ENCODE measurements at regions not wholly inside any gene's neighbourhood (a gene's known extent, or its start where the extent isn't known, plus 50 kb on each side); places are given as distances from the start of the nearest gene placed in this dataset.

GRCh38 chr5:29720954-29721353 lies 1472.5 kb upstream of the CDH6 start:
- intact Hi-C loops (cut with micrococcal nuclease), result no loop called here
- Histone ChIP-seq H3K36me3 (no peaks in the 10 kb centered on the region), H3K27ac (replicated peaks) (no peak overlapping the region), H3K4me3 (no peak overlapping the region), H3K4me1 (no peaks in the 10 kb centered on the region), H3K27me3 (ENCODE audit: low read depth) (no peaks in the 10 kb centered on the region), H3K9me3 (replicated peaks) (no peaks in the 10 kb centered on the region)
- TF ChIP-seq CTCF (IDR thresholded peaks at IDR 0.05; ENCODE audit: borderline replicate concordance), result no peak
- DNase-seq, result no peak

- TF ChIP-seq CTCF (IDR thresholded peaks at IDR 0.05; ENCODE audit: borderline replicate concordance), result no peak
- intact Hi-C loops (cut with micrococcal nuclease), result no loop called here
- no peak overlapping the region for H3K4me3 ChIP-seq
- H3K27me3 ChIP-seq (ENCODE audit: low read depth), result no peaks in the 10 kb centered on the region
- no peaks in the 10 kb centered on the region for H3K4me1 ChIP-seq
- no peak for DNase-seq
- H3K9me3 ChIP-seq (replicated peaks), result no peaks in the 10 kb centered on the region
- no peak overlapping the region for H3K27ac ChIP-seq (replicated peaks)
- no peaks in the 10 kb centered on the region for H3K36me3 ChIP-seq
Observed at GRCh38 chr5:29719171-29719570, 1474.3 kb upstream of the CDH6 start.

- no peaks in the 10 kb centered on the region for H3K36me3 ChIP-seq
- intact Hi-C loops (cut with micrococcal nuclease), result no loop called here
- no peaks in the 10 kb centered on the region for H3K4me1 ChIP-seq
- H3K9me3 ChIP-seq (replicated peaks), result peaks cover 21% of the 10 kb centered on the region
- H3K27ac ChIP-seq (replicated peaks), result no peak overlapping the region
- no peaks in the 10 kb centered on the region for H3K27me3 ChIP-seq (ENCODE audit: low read depth)
- H3K4me3 ChIP-seq, result no peak overlapping the region
- no peak for TF ChIP-seq CTCF (IDR thresholded peaks at IDR 0.05; ENCODE audit: borderline replicate concordance)
- DNase-seq, result no peak
Observed at GRCh38 chr5:29715167-29715566, 1478.3 kb upstream of the CDH6 start.

GRCh38 chr5:29702875-29703274 lies 1490.6 kb upstream of the CDH6 start:
- no peaks in the 10 kb centered on the region for H3K36me3 ChIP-seq
- intact Hi-C loops (cut with micrococcal nuclease), result no loop called here
- peaks cover 18% of the 10 kb centered on the region for H3K9me3 ChIP-seq (replicated peaks)
- DNase-seq, result no peak
- H3K4me1 ChIP-seq, result no peaks in the 10 kb centered on the region
- TF ChIP-seq CTCF (IDR thresholded peaks at IDR 0.05; ENCODE audit: borderline replicate concordance), result no peak
- H3K27ac ChIP-seq (replicated peaks), result no peak overlapping the region
- no peak overlapping the region for H3K4me3 ChIP-seq
- H3K27me3 ChIP-seq (ENCODE audit: low read depth), result no peaks in the 10 kb centered on the region

- Histone ChIP-seq H3K36me3 (no peaks in the 10 kb centered on the region), H3K9me3 (replicated peaks) (peaks cover 18% of the 10 kb centered on the region), H3K27ac (replicated peaks) (no peak overlapping the region), H3K4me3 (no peak overlapping the region), H3K4me1 (no peaks in the 10 kb centered on the region), H3K27me3 (ENCODE audit: low read depth) (no peaks in the 10 kb centered on the region)
- DNase-seq, result no peak
- intact Hi-C loops (cut with micrococcal nuclease), result no loop called here
- no peak for TF ChIP-seq CTCF (IDR thresholded peaks at IDR 0.05; ENCODE audit: borderline replicate concordance)
Observed at GRCh38 chr5:29701600-29701999, 1491.9 kb upstream of the CDH6 start.

All from left ventricle myocardium inferior (tissue), 1 donor.